ENCODE measurements at regions not wholly inside any gene's neighbourhood (a gene's known extent, or its start where the extent isn't known, plus 50 kb on each side); places are given as distances from the start of the nearest gene placed in this dataset.
A peak's percentile ranks its signal among the peaks of the same experiment; 100 is the strongest.

- no peak overlapping the region for H3K14ac ChIP-seq (replicated peaks; ENCODE audit: low read depth, low read length)
- no peak overlapping the region for H3K4ac ChIP-seq (ENCODE audit: low read depth, low read length)
- H3K27me3 ChIP-seq (ENCODE audit: control insufficient read depth, insufficient read depth, low read length), result no peaks in the 10 kb centered on the region
- H3K79me1 ChIP-seq (ENCODE audit: low read depth in 1 of 2, low read length in 2 of 2), result no peaks in the 10 kb centered on the region
- CTCF ChIA-PET, result no interaction called here
- H3K18ac ChIP-seq (ENCODE audit: low read depth, low read length), result no peak overlapping the region
- BruUV-seq (replicated peaks), result no TSS peak
- H3K4me1 ChIP-seq (ENCODE audit: control insufficient read depth, insufficient read depth, low read length), result no peaks in the 10 kb centered on the region
- no peak overlapping the region for H2AK9ac ChIP-seq (replicated peaks; ENCODE audit: low read depth, low read length, poor library complexity)
- H2BK15ac ChIP-seq (ENCODE audit: low read depth, low read length), result no peak overlapping the region
- H2BK20ac ChIP-seq (ENCODE audit: low read depth, low read length), result 0 out of 2 replicates have a peak overlapping the region, but pooled peaks have one; percentile 6
- no peak overlapping the region for H4K8ac ChIP-seq (ENCODE audit: low read depth in 2 of 2, low read length in 2 of 2)
- H3K36me3 ChIP-seq (ENCODE audit: control insufficient read depth, insufficient read depth, low read length), result no peaks in the 10 kb centered on the region
- H3K23ac ChIP-seq (ENCODE audit: low read depth, low read length), result no peak overlapping the region
- H3K9me3 ChIP-seq (ENCODE audit: control insufficient read depth, insufficient read depth, low read length), result no peaks in the 10 kb centered on the region
- ATAC-seq (ENCODE audit: low read depth), result no peak
- intact Hi-C loops (cut with micrococcal nuclease) (no loop called here), in situ Hi-C loops (cut with MboI; ENCODE audit: low sequenced_read_pairs) (no loop called here), dilution Hi-C loops (cut with HindIII; ENCODE audit: low sequenced_read_pairs, unreplicated experiment) (no loop called here)
- H3K56ac ChIP-seq (ENCODE audit: extremely low read depth, insufficient read depth, low read length), result no peak overlapping the region
- H2BK120ac ChIP-seq (ENCODE audit: low read depth, low read length), result peak overlapping the region; percentile 8; the same call in 1 of the 2 replicates
- peak overlapping the region; percentile 50 for H2BK5ac ChIP-seq (ENCODE audit: low read depth, low read length, poor library complexity, severe bottlenecking)
- H4K91ac ChIP-seq (ENCODE audit: insufficient read depth, low read depth, low read length), result no peak overlapping the region
- H4K5ac ChIP-seq (ENCODE audit: low read depth, low read length), result no peak overlapping the region
- H3K4me3 ChIP-seq (ENCODE audit: insufficient read depth, low read depth, low read length), result no peak overlapping the region
- H3K4me2 ChIP-seq (ENCODE audit: low read depth, low read length), result no peak overlapping the region
- H2AK5ac ChIP-seq (ENCODE audit: low read depth, low read length), result no peak overlapping the region
- no peaks in the 10 kb centered on the region for H3K9me1 ChIP-seq (ENCODE audit: insufficient read depth, low read length)
- DNase-seq, result peak; percentile 71
- TF ChIP-seq USF2 (IDR thresholded peaks at IDR 0.05; ENCODE audit: low read depth, low read length) (no peak), CTCF (conservative IDR thresholded peaks at IDR 0.05; ENCODE audit: low read depth, low read length) (no peak), BHLHE40 (IDR thresholded peaks at IDR 0.05; ENCODE audit: low read depth, low read length) (no peak), RFX5 (IDR thresholded peaks at IDR 0.05; ENCODE audit: low read depth, low read length) (no peak), SMC3 (IDR thresholded peaks at IDR 0.05; ENCODE audit: low read depth, low read length) (no peak), RAD21 (IDR thresholded peaks at IDR 0.05; ENCODE audit: low read length) (no peak), CHD1 (IDR thresholded peaks at IDR 0.05; ENCODE audit: low read depth, low read length) (no peak), RCOR1 (IDR thresholded peaks at IDR 0.05; ENCODE audit: insufficient replicate concordance, low read length) (no peak), MAFK (IDR thresholded peaks at IDR 0.05; ENCODE audit: low read depth, low read length) (no peak; the same call in 1 of the 2 replicates), POLR2A (IDR thresholded peaks at IDR 0.05; ENCODE audit: low read depth, low read length) (no peak), ELK1 (IDR thresholded peaks at IDR 0.05; ENCODE audit: borderline replicate concordance, low read depth, low read length) (no peak), MXI1 (IDR thresholded peaks at IDR 0.05; ENCODE audit: borderline replicate concordance, low read depth, low read length) (no peak), CEBPB (IDR thresholded peaks at IDR 0.05; ENCODE audit: low read depth, low read length) (no peak), FOS (IDR thresholded peaks at IDR 0.05; ENCODE audit: low read depth, low read length) (no peak), NFE2L2 (IDR thresholded peaks at IDR 0.05; ENCODE audit: low read depth, low read length) (no peak), MAZ (IDR thresholded peaks at IDR 0.05; ENCODE audit: borderline replicate concordance, low read depth, low read length) (no peak)
- no peak overlapping the region for H3K9ac ChIP-seq (ENCODE audit: low read depth, low read length)
- no peak overlapping the region for H3K27ac ChIP-seq (ENCODE audit: insufficient read depth, low read length)
- no peaks in the 10 kb centered on the region for H4K20me1 ChIP-seq (ENCODE audit: insufficient read depth, low read length)
- H2AFZ ChIP-seq (replicated peaks; ENCODE audit: low read length, poor library complexity), result no peak overlapping the region
- POLR2A ChIA-PET (ENCODE audit: unreplicated experiment), result no interaction called here
These were observed 370.6 kb downstream of the DMRTA1 start for GRCh38 chr9:22817181-22817580.

All from IMR-90 (cell line).